Gastrocnemius medialis (tissue), 4 donors: ENCODE measurements at regions not wholly inside any gene's neighbourhood (a gene's known extent, or its start where the extent isn't known, plus 50 kb on each side); places are given as distances from the start of the nearest gene placed in this dataset.

Experiments used
- CTCF ChIP-seq, 5 experiments: fragments of 450-650 bp in 3 of 5; fragments of 200-600 bp in 2 of 5; sonication (generic) in 2 of 5; IDR thresholded peaks in 4 of 5; conservative IDR thresholded peaks in 1 of 5; 1 replicate in 4 of 5; 2 replicates in 1 of 5; pipeline ENCODE4 v1.5.1; 2016 to 2019; ENCODE audit warnings: antibody characterized with exemption in 5 of 5, mild to moderate bottlenecking in 3 of 5, moderate library complexity in 3 of 5
- POLR2A ChIP-seq, 2 donors: fragments of 450-650 bp; IDR thresholded peaks; one replicate each; pipeline ENCODE4 v1.6.1; 2017; ENCODE audit warnings: antibody characterized with exemption in 2 of 2, mild to moderate bottlenecking in 2 of 2, moderate library complexity in 2 of 2

- TF ChIP-seq CTCF (IDR thresholded peaks at IDR 0.05 in 4 of 5, conservative IDR thresholded peaks at IDR 0.05 in 1 of 5) (no peak), POLR2A (IDR thresholded peaks at IDR 0.05) (no peak)
Measured at GRCh38 chr3:81251096-81251495, 510.3 kb downstream of the GBE1 start.
